DND-41 (cell line): ENCODE measurements at regions not wholly inside any gene's neighbourhood (a gene's known extent, or its start where the extent isn't known, plus 50 kb on each side); places are given as distances from the start of the nearest gene placed in this dataset.

Source experiments
- ATAC-seq: fragments of 200-7000 bp; cut with Tn5 transposase; 3 replicates; pipeline ENCODE4 v1.9.1; 2021; ENCODE audit warnings: low read depth; ENCODE audit not compliant: insufficient read depth
- DNase-seq: peaks from one replicate; pipeline ENCODE4 v3.0.0-alpha.2; 2020
- H2AFZ ChIP-seq: 2 replicates; pipeline ENCODE4 v1.6.0; 2012; ENCODE audit warnings: low read depth, low read length
- H3K27ac ChIP-seq: 2 replicates; pipeline ENCODE4 v1.5.1; 2012; ENCODE audit warnings: low read length, inconsistent platforms
- H3K27me3 ChIP-seq: fragments of 200-600 bp; sonication (generic); 2 replicates; pipeline ENCODE4 v1.6.0; 2012; ENCODE audit warnings: low read length, mild to moderate bottlenecking, inconsistent platforms; ENCODE audit not compliant: insufficient read depth, poor library complexity
- H3K36me3 ChIP-seq: 2 replicates; pipeline ENCODE4 v1.5.1; 2012; ENCODE audit warnings: low read length, inconsistent platforms; ENCODE audit not compliant: insufficient read depth
- H3K4me1 ChIP-seq: 2 replicates; pipeline ENCODE4 v1.5.1; 2012; ENCODE audit warnings: mild to moderate bottlenecking, low read length; ENCODE audit not compliant: insufficient read depth
- H3K4me2 ChIP-seq: 2 replicates; pipeline ENCODE4 v1.6.0; 2012; ENCODE audit warnings: mild to moderate bottlenecking, moderate library complexity, low read length, inconsistent platforms; ENCODE audit not compliant: insufficient read depth
- H3K4me3 ChIP-seq, 2 experiments: fragments of 200-600 bp in 1 of 2; shearing (Covaris generic) in 1 of 2; 2 replicates each; pipeline ENCODE4 v1.5.1; 2012 to 2016; ENCODE audit warnings: inconsistent platforms in 2 of 2, low read length in 2 of 2, mild to moderate bottlenecking in 2 of 2, low read depth in 1 of 2, moderate library complexity in 1 of 2
- H3K79me2 ChIP-seq: 2 replicates; pipeline ENCODE4 v1.6.0; 2012; ENCODE audit warnings: low read length, inconsistent platforms; ENCODE audit not compliant: insufficient read depth
- H3K9ac ChIP-seq: 2 replicates; pipeline ENCODE4 v1.6.0; 2012; ENCODE audit warnings: low read depth, mild to moderate bottlenecking, inconsistent platforms, low read length, moderate library complexity
- H3K9me3 ChIP-seq: 2 replicates; pipeline ENCODE4 v1.5.1; 2012; ENCODE audit warnings: low read length, moderate library complexity, mild to moderate bottlenecking, inconsistent platforms; ENCODE audit not compliant: insufficient read depth, severe bottlenecking
- H4K20me1 ChIP-seq: 2 replicates; pipeline ENCODE4 v1.6.0; 2012; ENCODE audit warnings: low read length; ENCODE audit not compliant: insufficient read depth
- CTCF ChIP-seq: IDR thresholded peaks from 2 replicates; pipeline ENCODE4 v1.5.1; 2012; ENCODE audit warnings: borderline replicate concordance, low read length, moderate library complexity, mild to moderate bottlenecking; ENCODE audit not compliant: poor library complexity, severe bottlenecking; ENCODE audit errors: extremely low read depth
- EZH2 ChIP-seq: IDR thresholded peaks from 3 replicates; pipeline ENCODE4 v1.6.1; 2012; ENCODE audit warnings: borderline replicate concordance, low read depth, mild to moderate bottlenecking, moderate library complexity, low read length, inconsistent platforms; ENCODE audit not compliant: severe bottlenecking

- Histone ChIP-seq H3K4me2 (no peak overlapping the region), H3K27me3 (peaks cover 9% of the 10 kb centered on the region), H3K27ac (no peak overlapping the region), H3K79me2 (no peaks in the 10 kb centered on the region), H2AFZ (no peak overlapping the region), H3K36me3 (no peaks in the 10 kb centered on the region), H3K9me3 (no peaks in the 10 kb centered on the region), H4K20me1 (no peaks in the 10 kb centered on the region), H3K4me3 (no peak overlapping the region), H3K9ac (no peak overlapping the region), H3K4me1 (no peaks in the 10 kb centered on the region)
- DNase-seq = no peak
- ATAC-seq = no peak
- TF ChIP-seq CTCF = no peak
- TF ChIP-seq EZH2 = no peak
These were observed 72.5 kb upstream of the DAB2 start for GRCh38 chr5:39497322-39497721.

GRCh38 chr5:39495227-39495626 is 70.4 kb upstream of the DAB2 start:
- Histone ChIP-seq H3K27ac (no peak overlapping the region), H3K36me3 (no peaks in the 10 kb centered on the region), H3K9me3 (no peaks in the 10 kb centered on the region), H3K9ac (no peak overlapping the region), H3K27me3 (peaks cover 4% of the 10 kb centered on the region), H3K4me3 (no peak overlapping the region), H2AFZ (no peak overlapping the region), H4K20me1 (no peaks in the 10 kb centered on the region), H3K79me2 (no peaks in the 10 kb centered on the region), H3K4me1 (no peaks in the 10 kb centered on the region), H3K4me2 (no peak overlapping the region)
- TF ChIP-seq EZH2 = no peak
- no peak for TF ChIP-seq CTCF
- DNase-seq = no peak
- no peak for ATAC-seq

- Histone ChIP-seq H2AFZ (no peak overlapping the region), H3K9me3 (no peaks in the 10 kb centered on the region), H3K9ac (no peak overlapping the region), H3K79me2 (no peaks in the 10 kb centered on the region), H3K27me3 (peaks cover 4% of the 10 kb centered on the region), H3K4me1 (no peaks in the 10 kb centered on the region), H3K4me2 (no peak overlapping the region), H3K36me3 (no peaks in the 10 kb centered on the region), H3K27ac (no peak overlapping the region), H4K20me1 (no peaks in the 10 kb centered on the region), H3K4me3 (no peak overlapping the region)
- DNase-seq (no peak), ATAC-seq (no peak)
- TF ChIP-seq CTCF (no peak), EZH2 (no peak)
These were observed 69.8 kb upstream of the DAB2 start for GRCh38 chr5:39494534-39494933.

- ATAC-seq = no peak
- no peak for DNase-seq
- Histone ChIP-seq H3K36me3 (no peaks in the 10 kb centered on the region), H3K27me3 (peaks cover 4% of the 10 kb centered on the region), H3K4me1 (no peaks in the 10 kb centered on the region), H3K4me3 (no peak overlapping the region), H3K9me3 (no peaks in the 10 kb centered on the region), H3K27ac (no peak overlapping the region), H3K4me2 (no peak overlapping the region), H3K9ac (no peak overlapping the region), H4K20me1 (no peaks in the 10 kb centered on the region), H2AFZ (no peak overlapping the region), H3K79me2 (no peaks in the 10 kb centered on the region)
- no peak for TF ChIP-seq CTCF
- TF ChIP-seq EZH2 = no peak
These were observed 69.3 kb upstream of the DAB2 start for GRCh38 chr5:39494107-39494510.
